Endodermal cell (in vitro differentiated cells): ENCODE measurements at regions not wholly inside any gene's neighbourhood (a gene's known extent, or its start where the extent isn't known, plus 50 kb on each side); places are given as distances from the start of the nearest gene placed in this dataset.

ENCODE experiments used
- DNase-seq: peaks from one replicate; pipeline ENCODE4 v3.0.0-alpha.2; 2017
- H3K27ac ChIP-seq: 2 replicates; pipeline ENCODE4 v1.5.1; 2013; ENCODE audit warnings: mild to moderate bottlenecking, low read depth, low read length, moderate library complexity
- H3K27me3 ChIP-seq: 2 replicates; pipeline ENCODE4 v1.6.1; 2013; ENCODE audit warnings: mild to moderate bottlenecking, low read length, moderate library complexity; ENCODE audit not compliant: insufficient read depth, control insufficient read depth, poor library complexity, severe bottlenecking
- H3K36me3 ChIP-seq: 2 replicates; pipeline ENCODE4 v1.7.0; 2013; ENCODE audit warnings: mild to moderate bottlenecking, low read length, moderate library complexity; ENCODE audit not compliant: control insufficient read depth, insufficient read depth
- H3K4me1 ChIP-seq: one replicate; pipeline ENCODE4 v1.7.0; 2013; ENCODE audit warnings: low read length; ENCODE audit not compliant: control insufficient read depth, insufficient read depth
- H3K4me3 ChIP-seq: 2 replicates; pipeline ENCODE4 v1.5.1; 2013; ENCODE audit warnings: mild to moderate bottlenecking, low read length, moderate library complexity
- H3K9ac ChIP-seq: 2 replicates; pipeline ENCODE4 v1.6.1; 2013; ENCODE audit warnings: mild to moderate bottlenecking, low read length, moderate library complexity; ENCODE audit not compliant: poor library complexity, severe bottlenecking; ENCODE audit errors: extremely low read depth
- H3K9me3 ChIP-seq: 2 replicates; pipeline ENCODE4 v1.6.1; 2013; ENCODE audit warnings: mild to moderate bottlenecking, low read length, moderate library complexity; ENCODE audit not compliant: control insufficient read depth
- H3K27ac Mint-ChIP-seq: 2 replicates; pipeline ENCODE4 v1.8.0; 2020; ENCODE audit warnings: mixed read lengths
- H3K27me3 Mint-ChIP-seq: 2 replicates; pipeline ENCODE4 v1.8.0; 2021; ENCODE audit warnings: mild to moderate bottlenecking, mixed read lengths; ENCODE audit not compliant: insufficient read depth
- H3K36me3 Mint-ChIP-seq: 2 replicates; pipeline ENCODE4 v1.8.0; 2020; ENCODE audit warnings: low read depth, mixed read lengths
- H3K4me1 Mint-ChIP-seq: 2 replicates; pipeline ENCODE4 v1.8.0; 2020; ENCODE audit warnings: mixed read lengths
- H3K4me3 Mint-ChIP-seq: 2 replicates; pipeline ENCODE4 v1.8.0; 2020; ENCODE audit warnings: mild to moderate bottlenecking, moderate library complexity, mixed read lengths
- H3K9me3 Mint-ChIP-seq: 2 replicates; pipeline ENCODE4 v1.8.0; 2020; ENCODE audit warnings: mild to moderate bottlenecking, mixed read lengths
- CTCF ChIP-seq: fragments of 200-600 bp; sonication (generic); conservative IDR thresholded peaks from 2 replicates; pipeline ENCODE4 v1.5.0; 2021; ENCODE audit warnings: antibody characterized with exemption, mild to moderate bottlenecking
- WGBS, 2 experiments: methylation state at CpG; one replicate each; pipeline versions ENCODE4 v1.1.5 to v1.1.7; 2013; ENCODE audit warnings: missing lambda C conversion rate in 2 of 2, mixed read lengths in 1 of 2; ENCODE audit not compliant: insufficient coverage in 1 of 2, insufficient read length in 1 of 2; 5-methylcytosine and 5-hydroxymethylcytosine counted together

- Mint-ChIP-seq H3K36me3 (no peaks in the 10 kb centered on the region), H3K27me3 (no peaks in the 10 kb centered on the region), H3K9me3 (no peaks in the 10 kb centered on the region), H3K27ac (no peak overlapping the region), H3K4me1 (peaks cover 6% of the 10 kb centered on the region), H3K4me3 (no peak overlapping the region)
- no peak for TF ChIP-seq CTCF
- H3K9me3 ChIP-seq = no peaks in the 10 kb centered on the region
- no peak overlapping the region for H3K27ac ChIP-seq
- no peak for DNase-seq
- H3K4me3 ChIP-seq = no peak overlapping the region
- peaks cover 5% of the 10 kb centered on the region for H3K27me3 ChIP-seq
- peaks cover 2% of the 10 kb centered on the region for H3K4me1 ChIP-seq
- 83% methylated on average over 1 of the region's 1 CpG; no CpG with 5 or more reads in 1 of the 2 experiments for WGBS, 2 experiments
- H3K36me3 ChIP-seq = no peaks in the 10 kb centered on the region
- H3K9ac ChIP-seq = no peak overlapping the region
Measured at GRCh38 chr17:69948406-69948805, 126.6 kb upstream of the KCNJ16 start.

GRCh38 chr17:69949496-69949895 lies 125.5 kb upstream of the KCNJ16 start:
- H3K27ac ChIP-seq = no peak overlapping the region
- H3K9me3 Mint-ChIP-seq = no peaks in the 10 kb centered on the region
- no peaks in the 10 kb centered on the region for H3K36me3 Mint-ChIP-seq
- no peak overlapping the region for H3K4me3 ChIP-seq
- no peak overlapping the region for H3K9ac ChIP-seq
- no peak overlapping the region for H3K27ac Mint-ChIP-seq
- H3K4me1 Mint-ChIP-seq = peaks cover 6% of the 10 kb centered on the region
- no peak overlapping the region for H3K4me3 Mint-ChIP-seq
- H3K27me3 ChIP-seq = peaks cover 5% of the 10 kb centered on the region
- no peaks in the 10 kb centered on the region for H3K36me3 ChIP-seq
- no peaks in the 10 kb centered on the region for H3K9me3 ChIP-seq
- H3K27me3 Mint-ChIP-seq = no peaks in the 10 kb centered on the region
- H3K4me1 ChIP-seq = peaks cover 2% of the 10 kb centered on the region
- DNase-seq = no peak
- TF ChIP-seq CTCF = no peak

GRCh38 chr17:69949973-69950695 lies 124.9 kb upstream of the KCNJ16 start:
- no peaks in the 10 kb centered on the region for H3K27me3 Mint-ChIP-seq
- peaks cover 2% of the 10 kb centered on the region for H3K4me1 ChIP-seq
- H3K4me3 ChIP-seq = no peak overlapping the region
- H3K27me3 ChIP-seq = peaks cover 5% of the 10 kb centered on the region
- H3K9me3 Mint-ChIP-seq = no peaks in the 10 kb centered on the region
- no peaks in the 10 kb centered on the region for H3K36me3 Mint-ChIP-seq
- no peak overlapping the region for H3K4me3 Mint-ChIP-seq
- H3K27ac Mint-ChIP-seq = no peak overlapping the region
- 91 to 94% methylated on average over 4 to 6 of the region's 6 CpGs for WGBS, 2 experiments
- peaks cover 6% of the 10 kb centered on the region for H3K4me1 Mint-ChIP-seq
- DNase-seq = no peak
- no peak overlapping the region for H3K9ac ChIP-seq
- no peaks in the 10 kb centered on the region for H3K36me3 ChIP-seq
- TF ChIP-seq CTCF = no peak
- no peaks in the 10 kb centered on the region for H3K9me3 ChIP-seq
- H3K27ac ChIP-seq = no peak overlapping the region
